IMR-90 (cell line): ENCODE measurements at regions not wholly inside any gene's neighbourhood (a gene's known extent, or its start where the extent isn't known, plus 50 kb on each side); places are given as distances from the start of the nearest gene placed in this dataset.

Experiments
- ATAC-seq: fragments of 200-7000 bp; cut with Tn5 transposase; 2 replicates; pipeline ENCODE4 v1.9.1; 2020; ENCODE audit warnings: low read depth, mild to moderate bottlenecking, moderate library complexity
- BruUV-seq: library from RNA; stranded (reverse); fragments of 400-500 nt; replicated peaks from 2 replicates; lab custom pipeline; 2021; lab: Mats Ljungman, UMichigan
- CTCF ChIA-PET: fragments of 300-600 bp; formaldehyde crosslinking; extraction: SDS; loops from one replicate; lab custom pipeline; 2021; ENCODE audit warnings: antibody characterized with exemption; lab: Yijun Ruan, JAX
- POLR2A ChIA-PET: fragments of 300-600 bp; sonication (Branson Sonifier 250); formaldehyde crosslinking; loops from one replicate; lab custom pipeline; 2022; ENCODE audit warnings: antibody characterized with exemption; ENCODE audit not compliant: unreplicated experiment; lab: Charles Lee
- DNase-seq: peaks from one replicate; pipeline ENCODE4 v3.0.0; 2013
- H2AFZ ChIP-seq: replicated peaks from 2 replicates; pipeline ENCODE3; 2013; ENCODE audit warnings: low read length, mild to moderate bottlenecking; ENCODE audit not compliant: poor library complexity
- H2AK5ac ChIP-seq: 2 replicates; pipeline ENCODE4 v1.6.1; 2013; ENCODE audit warnings: low read depth, low read length, inconsistent platforms
- H2AK9ac ChIP-seq: replicated peaks from 2 replicates; pipeline ENCODE3; 2013; ENCODE audit warnings: mild to moderate bottlenecking, low read depth, low read length, moderate library complexity; ENCODE audit not compliant: poor library complexity
- H2BK120ac ChIP-seq: 2 replicates; pipeline ENCODE4 v1.6.1; 2013; ENCODE audit warnings: low read depth, low read length, inconsistent platforms
- H2BK15ac ChIP-seq: 3 replicates; pipeline ENCODE4 v1.6.1; 2013; ENCODE audit warnings: low read depth, low read length, inconsistent platforms
- H2BK20ac ChIP-seq: 2 replicates; pipeline ENCODE4 v1.6.1; 2013; ENCODE audit warnings: low read depth, mild to moderate bottlenecking, inconsistent platforms, low read length, moderate library complexity
- H2BK5ac ChIP-seq: 2 replicates; pipeline ENCODE4 v1.6.1; 2013; ENCODE audit warnings: mild to moderate bottlenecking, low read depth, low read length, inconsistent platforms; ENCODE audit not compliant: poor library complexity, severe bottlenecking
- H3K14ac ChIP-seq: replicated peaks from 2 replicates; pipeline ENCODE4 v1.6.1; 2013; ENCODE audit warnings: low read depth, low read length, inconsistent platforms
- H3K18ac ChIP-seq: 2 replicates; pipeline ENCODE4 v1.6.1; 2013; ENCODE audit warnings: low read depth, low read length, control low read depth
- H3K23ac ChIP-seq: 2 replicates; pipeline ENCODE4 v1.6.1; 2013; ENCODE audit warnings: low read depth, low read length, inconsistent platforms
- H3K27ac ChIP-seq: 2 replicates; pipeline ENCODE4 v1.5.1; 2013; ENCODE audit warnings: mild to moderate bottlenecking, control low read depth, low read length; ENCODE audit not compliant: insufficient read depth
- H3K27me3 ChIP-seq: 2 replicates; pipeline ENCODE4 v1.6.1; 2013; ENCODE audit warnings: low read length; ENCODE audit not compliant: control insufficient read depth, insufficient read depth
- H3K36me3 ChIP-seq: 2 replicates; pipeline ENCODE4 v1.6.1; 2013; ENCODE audit warnings: low read length, mixed read lengths; ENCODE audit not compliant: control insufficient read depth, insufficient read depth
- H3K4ac ChIP-seq: 2 replicates; pipeline ENCODE4 v1.6.1; 2013; ENCODE audit warnings: low read depth, low read length, inconsistent platforms
- H3K4me1 ChIP-seq: 2 replicates; pipeline ENCODE4 v1.6.1; 2013; ENCODE audit warnings: low read length, mixed read lengths; ENCODE audit not compliant: control insufficient read depth, insufficient read depth
- H3K4me2 ChIP-seq: 2 replicates; pipeline ENCODE4 v1.6.1; 2013; ENCODE audit warnings: low read depth, mild to moderate bottlenecking, control low read depth, low read length, moderate library complexity
- H3K4me3 ChIP-seq: 2 replicates; pipeline ENCODE4 v1.5.1; 2013; ENCODE audit warnings: low read depth, mild to moderate bottlenecking, control low read depth, low read length, moderate library complexity; ENCODE audit not compliant: insufficient read depth
- H3K56ac ChIP-seq: 2 replicates; pipeline ENCODE4 v1.6.1; 2013; ENCODE audit warnings: low read length, inconsistent platforms; ENCODE audit not compliant: insufficient read depth; ENCODE audit errors: extremely low read depth
- H3K79me1 ChIP-seq, 2 experiments: 2 replicates each; pipeline ENCODE4 v1.6.1; 2013; ENCODE audit warnings: low read length in 2 of 2, inconsistent platforms in 1 of 2, low read depth in 1 of 2
- H3K9ac ChIP-seq: 2 replicates; pipeline ENCODE4 v1.6.1; 2013; ENCODE audit warnings: low read depth, low read length, control low read depth
- H3K9me1 ChIP-seq: 2 replicates; pipeline ENCODE4 v1.6.1; 2013; ENCODE audit warnings: low read length, inconsistent platforms; ENCODE audit not compliant: insufficient read depth
- H3K9me3 ChIP-seq: 2 replicates; pipeline ENCODE4 v1.6.1; 2013; ENCODE audit warnings: low read length; ENCODE audit not compliant: control insufficient read depth, insufficient read depth
- H4K20me1 ChIP-seq: 2 replicates; pipeline ENCODE4 v1.6.1; 2013; ENCODE audit warnings: low read length, inconsistent platforms; ENCODE audit not compliant: insufficient read depth
- H4K5ac ChIP-seq: 2 replicates; pipeline ENCODE4 v1.6.1; 2013; ENCODE audit warnings: mild to moderate bottlenecking, low read depth, low read length, control low read depth
- H4K8ac ChIP-seq, 2 experiments: 2 replicates each; pipeline ENCODE4 v1.6.1; 2013; ENCODE audit warnings: low read depth in 2 of 2, low read length in 2 of 2, control low read depth in 1 of 2, inconsistent platforms in 1 of 2
- H4K91ac ChIP-seq: 2 replicates; pipeline ENCODE4 v1.6.1; 2013; ENCODE audit warnings: low read depth, low read length, inconsistent platforms; ENCODE audit not compliant: insufficient read depth
- FOS ChIP-seq: fragments of 150-350 bp; IDR thresholded peaks from 2 replicates; pipeline ENCODE4 v1.6.1; 2016; ENCODE audit warnings: low read depth, low read length
- MAZ ChIP-seq: IDR thresholded peaks from 2 replicates; pipeline ENCODE4 v1.6.1; 2012; ENCODE audit warnings: low read depth, mild to moderate bottlenecking, low read length, improper control_type of control experiment, moderate library complexity, borderline replicate concordance
- dilution Hi-C: fragments of 300-500 bp; cut with HindIII; formaldehyde crosslinking; loops from one replicate; pipeline ENCODE4 v1.14.3; 2018; ENCODE audit warnings: low sequenced_read_pairs; ENCODE audit not compliant: unreplicated experiment
- in situ Hi-C: fragments of 300-500 bp; cut with MboI; formaldehyde crosslinking; loops from 3 replicates; pipeline ENCODE4 v1.14.3; 2019; ENCODE audit warnings: low sequenced_read_pairs, inconsistent platforms, mixed read lengths
- intact Hi-C: fragments of 100-400 bp; cut with micrococcal nuclease; formaldehyde crosslinking; loops from 2 replicates; pipeline ENCODE4 v1.10.0; 2022

- Histone ChIP-seq H4K5ac (no peak overlapping the region), H3K9ac (no peak overlapping the region), H2BK5ac (no peak overlapping the region), H3K36me3 (no peaks in the 10 kb centered on the region), H3K4me3 (no peak overlapping the region), H3K18ac (no peak overlapping the region), H2AFZ (no peak overlapping the region), H2BK120ac (no peak overlapping the region), H4K20me1 (no peaks in the 10 kb centered on the region), H3K4me2 (no peak overlapping the region), H4K91ac (no peak overlapping the region), H2BK20ac (no peak overlapping the region), H3K9me1 (no peaks in the 10 kb centered on the region), H3K4me1 (no peaks in the 10 kb centered on the region), H3K9me3 (no peaks in the 10 kb centered on the region), H3K27me3 (no peaks in the 10 kb centered on the region), H3K23ac (no peak overlapping the region), H2BK15ac (no peak overlapping the region), H3K56ac (no peak overlapping the region), H4K8ac (no peak overlapping the region), H3K79me1 (no peaks in the 10 kb centered on the region), H3K14ac (no peak overlapping the region), H2AK9ac (no peak overlapping the region), H3K4ac (no peak overlapping the region), H2AK5ac (no peak overlapping the region), H3K27ac (no peak overlapping the region)
- no peak for ATAC-seq
- in situ Hi-C loops: no loop called here
- TF ChIP-seq FOS: no peak
- TF ChIP-seq MAZ: no peak
- ChIA-PET POLR2A (no interaction called here), CTCF (no interaction called here)
- intact Hi-C loops: no loop called here
- dilution Hi-C loops: no loop called here
- no peak for DNase-seq
- BruUV-seq: no TSS peak
Measured at GRCh38 chr4:117514391-117515175, 429.2 kb upstream of the TRAM1L1 start.
